ENCODE measurements at regions not wholly inside any gene's neighbourhood (a gene's known extent, or its start where the extent isn't known, plus 50 kb on each side); places are given as distances from the start of the nearest gene placed in this dataset.

GRCh38 chr4:13059019-13059418, 425.1 kb downstream of the RAB28 start:
- TF ChIP-seq CTCF (IDR thresholded peaks at IDR 0.05): no peak
- TF ChIP-seq POLR2A (IDR thresholded peaks at IDR 0.05): no peak
- TF ChIP-seq POLR2AphosphoS5 (IDR thresholded peaks at IDR 0.05): no peak
- no peak for TF ChIP-seq EP300 (IDR thresholded peaks at IDR 0.05)
- 26 to 53% methylated on average over 4 of the region's 4 CpGs for WGBS, 2 donors

GRCh38 chr4:13056630-13057189, 427.4 kb downstream of the RAB28 start:
- no peak overlapping the region for H3K4me3 ChIP-seq
- intact Hi-C loops (cut with DNase I): no loop called here
- H3K4me1 ChIP-seq: peaks cover 0 to 13% (median 5%) of the 10 kb centered on the region in 4 donors
- H3K27me3 ChIP-seq: no peaks in the 10 kb centered on the region
- H3K36me3 ChIP-seq: no peaks in the 10 kb centered on the region
- 81 to 89% methylated on average over 4 of the region's 4 CpGs for WGBS, 2 donors
- no peak for DNase-seq
- TF ChIP-seq CTCF (IDR thresholded peaks at IDR 0.05) (no peak), POLR2A (IDR thresholded peaks at IDR 0.05) (no peak), POLR2AphosphoS5 (IDR thresholded peaks at IDR 0.05) (no peak)
- peak overlapping the region; percentile 4 to 36 (median 32) for H3K27ac ChIP-seq
- H3K9me3 ChIP-seq: no peaks in the 10 kb centered on the region

More at GRCh38 chr4:13059019-13059418, 425.1 kb downstream of the RAB28 start:
- no peaks in the 10 kb centered on the region for H3K27me3 ChIP-seq
- no peak overlapping the region for H3K4me3 ChIP-seq
- H3K9me3 ChIP-seq: no peaks in the 10 kb centered on the region
- peaks cover 0 to 13% (median 5%) of the 10 kb centered on the region in 4 donors for H3K4me1 ChIP-seq
- no peaks in the 10 kb centered on the region for H3K36me3 ChIP-seq
- DNase-seq: no peak
- H3K27ac ChIP-seq: no peak overlapping the region
- intact Hi-C loops (cut with DNase I): no loop called here

- H3K27me3 ChIP-seq: no peaks in the 10 kb centered on the region
- TF ChIP-seq CTCF (IDR thresholded peaks at IDR 0.05) (no peak), EP300 (IDR thresholded peaks at IDR 0.05) (no peak), POLR2AphosphoS5 (IDR thresholded peaks at IDR 0.05) (no peak), POLR2A (IDR thresholded peaks at IDR 0.05) (no peak)
- H3K27ac ChIP-seq: no peak overlapping the region
- H3K4me1 ChIP-seq: peaks cover 0 to 13% (median 5%) of the 10 kb centered on the region in 4 donors
- WGBS, 2 donors: 91 to 93% methylated on average over 3 of the region's 3 CpGs
- no peaks in the 10 kb centered on the region for H3K9me3 ChIP-seq
- no peaks in the 10 kb centered on the region for H3K36me3 ChIP-seq
- intact Hi-C loops (cut with DNase I): no loop called here
- DNase-seq: no peak
- no peak overlapping the region for H3K4me3 ChIP-seq
Observed at GRCh38 chr4:13054420-13054970, 429.6 kb downstream of the RAB28 start.

GRCh38 chr4:13047591-13047990, 436.5 kb downstream of the RAB28 start:
- WGBS, 2 donors: 76 to 82% methylated on average over 4 of the region's 4 CpGs
- TF ChIP-seq POLR2AphosphoS5 (IDR thresholded peaks at IDR 0.05) (no peak), EP300 (IDR thresholded peaks at IDR 0.05) (no peak), POLR2A (IDR thresholded peaks at IDR 0.05) (no peak), CTCF (IDR thresholded peaks at IDR 0.05) (no peak)
- no peak for DNase-seq
- no peaks in the 10 kb centered on the region for H3K9me3 ChIP-seq
- no peak overlapping the region for H3K4me3 ChIP-seq
- H3K27ac ChIP-seq: no peak overlapping the region
- intact Hi-C loops (cut with DNase I): no loop called here
- H3K27me3 ChIP-seq: no peaks in the 10 kb centered on the region
- no peaks in the 10 kb centered on the region for H3K36me3 ChIP-seq
- H3K4me1 ChIP-seq: no peaks in the 10 kb centered on the region

GRCh38 chr4:13036841-13037240, 447.3 kb downstream of the RAB28 start:
- no peak overlapping the region for H3K27ac ChIP-seq
- no peak for DNase-seq
- no peaks in the 10 kb centered on the region for H3K4me1 ChIP-seq
- no peaks in the 10 kb centered on the region for H3K36me3 ChIP-seq
- intact Hi-C loops (cut with DNase I): no loop called here
- H3K4me3 ChIP-seq: no peak overlapping the region
- TF ChIP-seq POLR2AphosphoS5 (IDR thresholded peaks at IDR 0.05): no peak
- TF ChIP-seq POLR2A (IDR thresholded peaks at IDR 0.05): no peak
- no peak for TF ChIP-seq EP300 (IDR thresholded peaks at IDR 0.05)
- TF ChIP-seq CTCF (IDR thresholded peaks at IDR 0.05): no peak
- H3K9me3 ChIP-seq: no peaks in the 10 kb centered on the region
- WGBS, 2 donors: 43 to 69% methylated on average over 3 of the region's 3 CpGs
- H3K27me3 ChIP-seq: no peaks in the 10 kb centered on the region

All from sigmoid colon (tissue), 6 donors.